ENCODE measurements at regions not wholly inside any gene's neighbourhood (a gene's known extent, or its start where the extent isn't known, plus 50 kb on each side); places are given as distances from the start of the nearest gene placed in this dataset.

- no peak for DNase-seq (ENCODE audit: insufficient read length, low spot score)
- no peak for FAIRE-seq
- TF ChIP-seq, protein P1, sequence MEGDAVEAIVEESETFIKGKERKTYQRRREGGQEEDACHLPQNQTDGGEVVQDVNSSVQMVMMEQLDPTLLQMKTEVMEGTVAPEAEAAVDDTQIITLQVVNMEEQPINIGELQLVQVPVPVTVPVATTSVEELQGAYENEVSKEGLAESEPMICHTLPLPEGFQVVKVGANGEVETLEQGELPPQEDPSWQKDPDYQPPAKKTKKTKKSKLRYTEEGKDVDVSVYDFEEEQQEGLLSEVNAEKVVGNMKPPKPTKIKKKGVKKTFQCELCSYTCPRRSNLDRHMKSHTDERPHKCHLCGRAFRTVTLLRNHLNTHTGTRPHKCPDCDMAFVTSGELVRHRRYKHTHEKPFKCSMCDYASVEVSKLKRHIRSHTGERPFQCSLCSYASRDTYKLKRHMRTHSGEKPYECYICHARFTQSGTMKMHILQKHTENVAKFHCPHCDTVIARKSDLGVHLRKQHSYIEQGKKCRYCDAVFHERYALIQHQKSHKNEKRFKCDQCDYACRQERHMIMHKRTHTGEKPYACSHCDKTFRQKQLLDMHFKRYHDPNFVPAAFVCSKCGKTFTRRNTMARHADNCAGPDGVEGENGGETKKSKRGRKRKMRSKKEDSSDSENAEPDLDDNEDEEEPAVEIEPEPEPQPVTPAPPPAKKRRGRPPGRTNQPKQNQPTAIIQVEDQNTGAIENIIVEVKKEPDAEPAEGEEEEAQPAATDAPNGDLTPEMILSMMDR (IDR thresholded peaks at IDR 0.05; ENCODE audit: insufficient read depth, missing control alignments): no peak
Measured at GRCh38 chr9:17005056-17005823, 129.6 kb upstream of the CNTLN start.

- FAIRE-seq (no peak), DNase-seq (ENCODE audit: insufficient read length, low spot score) (no peak)
- TF ChIP-seq, protein P1 (IDR thresholded peaks at IDR 0.05; ENCODE audit: insufficient read depth, missing control alignments): no peak
Measured at GRCh38 chr9:17004500-17004899, 130.3 kb upstream of the CNTLN start.

DNA sequence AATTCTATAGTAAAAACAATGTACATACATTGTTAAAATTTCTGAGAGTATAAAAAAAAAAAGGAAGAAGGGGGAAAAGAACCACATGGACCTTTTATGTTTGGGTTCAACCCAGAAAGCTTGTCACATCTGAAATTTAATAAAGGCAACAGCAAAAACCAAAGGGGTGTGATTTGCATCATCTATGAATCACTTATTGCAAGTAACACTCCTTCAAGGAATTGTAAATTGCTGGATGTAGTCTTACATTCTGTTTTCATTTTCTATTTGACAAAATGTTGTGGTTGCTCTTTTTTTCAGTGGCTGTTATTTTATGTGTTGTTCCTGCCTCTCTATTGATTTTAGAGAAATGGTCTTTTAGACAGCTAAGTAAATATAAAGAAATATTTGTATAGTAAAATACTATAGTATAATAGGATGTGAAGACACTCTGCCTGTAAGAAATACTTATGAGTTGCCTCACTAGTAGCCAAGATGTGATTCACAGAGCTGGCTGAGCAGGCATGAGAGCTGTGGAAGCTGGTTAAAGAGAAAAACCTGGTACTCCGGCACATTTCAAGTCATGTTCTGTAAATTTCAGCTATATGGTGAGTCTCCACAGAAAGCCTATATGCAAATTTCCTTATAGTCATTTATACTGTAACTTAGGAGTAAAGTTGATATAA is 131.1 kb upstream of the CNTLN start:
- FAIRE-seq (no peak), DNase-seq (ENCODE audit: insufficient read length, low spot score) (no peak)
- TF ChIP-seq, protein P1 (IDR thresholded peaks at IDR 0.05; ENCODE audit: insufficient read depth, missing control alignments): no peak

- TF ChIP-seq, protein P1 (IDR thresholded peaks at IDR 0.05; ENCODE audit: insufficient read depth, missing control alignments): no peak
Measured at GRCh38 chr9:16996901-16997491, 126.5 kb upstream of the BNC2 start.

DNA sequence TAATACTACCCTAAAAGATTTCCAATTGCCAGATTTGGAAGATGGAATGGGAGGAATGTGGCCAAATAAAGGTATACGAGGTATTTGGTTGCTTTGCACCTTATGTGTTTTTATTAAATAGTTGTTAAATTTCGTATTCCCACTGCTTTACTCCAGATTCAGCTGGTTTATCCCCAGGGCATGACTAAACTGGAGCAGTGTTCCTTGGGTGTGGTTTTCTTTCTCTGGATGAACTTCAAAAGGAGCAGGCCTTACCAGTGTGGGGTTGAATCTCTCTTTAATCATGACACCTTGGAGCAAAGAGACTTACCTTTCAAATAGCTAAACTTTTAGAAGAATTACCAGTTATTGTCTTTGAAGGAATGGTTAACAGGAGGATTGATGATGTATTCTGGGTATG is 121.7 kb upstream of the BNC2 start:
- DNase-seq (ENCODE audit: insufficient read length, low spot score) (no peak), FAIRE-seq (no peak)
- TF ChIP-seq, protein P1 (IDR thresholded peaks at IDR 0.05; ENCODE audit: insufficient read depth, missing control alignments): no peak

More at GRCh38 chr9:16996901-16997491, 126.5 kb upstream of the BNC2 start:
- no peak for FAIRE-seq
- DNase-seq (ENCODE audit: insufficient read length, low spot score): no peak

GRCh38 chr9:16987026-16987425 is 116.6 kb upstream of the BNC2 start:
- FAIRE-seq: no peak
- DNase-seq (ENCODE audit: insufficient read length, low spot score): no peak
- TF ChIP-seq, protein P1 (IDR thresholded peaks at IDR 0.05; ENCODE audit: insufficient read depth, missing control alignments): no peak
